Left lung (tissue), 4 donors: ENCODE measurements at regions not wholly inside any gene's neighbourhood (a gene's known extent, or its start where the extent isn't known, plus 50 kb on each side); places are given as distances from the start of the nearest gene placed in this dataset.

Experiments
- ATAC-seq: fragments of 200-7000 bp; cut with Tn5 transposase; one replicate; pipeline ENCODE4 v1.9.1; 2020; ENCODE audit warnings: moderate library complexity
- DNase-seq, 4 donors: peaks; one replicate each; pipeline ENCODE4 v3.0.0-alpha.2; 2013 to 2020
- H3K27ac ChIP-seq, 2 donors: fragments of 200-600 bp; sonication (generic) in 1 of 2; one replicate each; pipeline versions ENCODE4 v1.5.0 to v1.8.0; 2020 to 2021
- H3K27me3 ChIP-seq, 2 donors: fragments of 200-600 bp; sonication (generic) in 1 of 2; one replicate each; pipeline versions ENCODE4 v1.5.0 to v1.8.0; 2020 to 2021
- H3K36me3 ChIP-seq, 2 donors: fragments of 200-600 bp; sonication (generic) in 1 of 2; one replicate each; pipeline versions ENCODE4 v1.5.0 to v1.8.0; 2020 to 2021
- H3K4me1 ChIP-seq, 2 donors: fragments of 200-600 bp; one replicate each; pipeline ENCODE4 v1.8.0; 2021
- H3K4me3 ChIP-seq, 2 donors: fragments of 200-600 bp; sonication (generic) in 1 of 2; one replicate each; pipeline versions ENCODE4 v1.5.0 to v1.8.0; 2020 to 2021; ENCODE audit warnings: mild to moderate bottlenecking in 1 of 2
- H3K9me3 ChIP-seq, 2 donors: fragments of 200-600 bp; sonication (generic) in 1 of 2; one replicate each; pipeline versions ENCODE4 v1.5.0 to v1.8.0; 2020 to 2021
- intact Hi-C, 2 donors: fragments of 100-400 bp; cut with DNase I; formaldehyde crosslinking; loops; one replicate each; pipeline versions ENCODE4 v1.11.2 to v1.14.2; 2022
- TF ChIP-seq, protein P1 (sequence below), 2 donors: fragments of 200-600 bp; sonication (generic) in 1 of 2; IDR thresholded peaks; one replicate each; pipeline versions ENCODE4 v1.5.0 to v1.8.0; 2021; ENCODE audit warnings: antibody characterized with exemption in 2 of 2
- donor health status: DM: no; HTN: yes; CAD: no.
- donor health status: DM: no; HTN: no; CAD: no.

DNA sequence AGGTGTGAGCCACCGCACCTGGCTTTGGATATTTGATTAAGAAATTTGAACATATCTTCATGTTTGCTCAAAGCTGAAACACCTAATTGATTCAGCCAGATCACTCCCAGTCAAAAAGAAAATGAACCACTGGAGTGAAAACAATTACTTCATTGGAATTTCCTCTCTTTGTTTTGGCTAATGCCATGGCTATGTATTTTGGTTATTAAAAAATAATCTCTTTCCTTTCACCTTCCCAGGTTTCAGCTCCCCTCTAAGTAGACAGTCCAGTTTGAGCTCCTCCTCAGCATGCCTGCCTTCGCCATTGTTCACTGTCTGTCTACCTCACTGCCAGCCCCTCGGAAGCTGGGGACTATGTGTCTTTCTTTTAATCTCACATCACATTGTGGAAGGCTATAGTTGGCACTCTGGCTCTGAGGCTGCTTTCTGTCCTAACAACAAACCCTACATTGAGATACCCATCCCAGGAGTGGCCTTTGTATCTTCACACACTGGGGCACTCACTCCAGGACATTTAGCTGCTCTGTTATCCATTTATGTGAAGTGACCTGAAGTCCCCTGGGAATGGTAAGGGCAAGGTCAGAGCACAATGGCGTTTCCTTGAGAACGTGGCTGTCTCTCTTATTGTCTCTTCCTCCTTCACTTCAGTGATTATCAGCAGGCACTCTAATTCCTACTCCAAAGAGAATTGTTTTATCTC, 764.0 kb upstream of the CITED2 start:
- TF ChIP-seq, protein P1, sequence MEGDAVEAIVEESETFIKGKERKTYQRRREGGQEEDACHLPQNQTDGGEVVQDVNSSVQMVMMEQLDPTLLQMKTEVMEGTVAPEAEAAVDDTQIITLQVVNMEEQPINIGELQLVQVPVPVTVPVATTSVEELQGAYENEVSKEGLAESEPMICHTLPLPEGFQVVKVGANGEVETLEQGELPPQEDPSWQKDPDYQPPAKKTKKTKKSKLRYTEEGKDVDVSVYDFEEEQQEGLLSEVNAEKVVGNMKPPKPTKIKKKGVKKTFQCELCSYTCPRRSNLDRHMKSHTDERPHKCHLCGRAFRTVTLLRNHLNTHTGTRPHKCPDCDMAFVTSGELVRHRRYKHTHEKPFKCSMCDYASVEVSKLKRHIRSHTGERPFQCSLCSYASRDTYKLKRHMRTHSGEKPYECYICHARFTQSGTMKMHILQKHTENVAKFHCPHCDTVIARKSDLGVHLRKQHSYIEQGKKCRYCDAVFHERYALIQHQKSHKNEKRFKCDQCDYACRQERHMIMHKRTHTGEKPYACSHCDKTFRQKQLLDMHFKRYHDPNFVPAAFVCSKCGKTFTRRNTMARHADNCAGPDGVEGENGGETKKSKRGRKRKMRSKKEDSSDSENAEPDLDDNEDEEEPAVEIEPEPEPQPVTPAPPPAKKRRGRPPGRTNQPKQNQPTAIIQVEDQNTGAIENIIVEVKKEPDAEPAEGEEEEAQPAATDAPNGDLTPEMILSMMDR (IDR thresholded peaks at IDR 0.05) = no peak
- ATAC-seq (no peak), DNase-seq (no peak)
- Histone ChIP-seq H3K9me3 (peaks cover 0 to 17% of the 10 kb centered on the region in 2 donors), H3K4me3 (no peak overlapping the region), H3K36me3 (no peaks in the 10 kb centered on the region), H3K27me3 (no peaks in the 10 kb centered on the region), H3K4me1 (no peaks in the 10 kb centered on the region), H3K27ac (no peak overlapping the region)
- intact Hi-C loops = no loop called here

GRCh38 chr6:140134224-140134623, 759.8 kb upstream of the CITED2 start:
- DNase-seq (no peak), ATAC-seq (no peak)
- TF ChIP-seq, protein P1 (IDR thresholded peaks at IDR 0.05) = no peak
- Histone ChIP-seq H3K9me3 (peaks cover 0 to 34% of the 10 kb centered on the region in 2 donors), H3K27ac (no peak overlapping the region), H3K27me3 (no peaks in the 10 kb centered on the region), H3K36me3 (no peaks in the 10 kb centered on the region), H3K4me3 (no peak overlapping the region), H3K4me1 (no peaks in the 10 kb centered on the region)
- intact Hi-C loops = no loop called here

DNA sequence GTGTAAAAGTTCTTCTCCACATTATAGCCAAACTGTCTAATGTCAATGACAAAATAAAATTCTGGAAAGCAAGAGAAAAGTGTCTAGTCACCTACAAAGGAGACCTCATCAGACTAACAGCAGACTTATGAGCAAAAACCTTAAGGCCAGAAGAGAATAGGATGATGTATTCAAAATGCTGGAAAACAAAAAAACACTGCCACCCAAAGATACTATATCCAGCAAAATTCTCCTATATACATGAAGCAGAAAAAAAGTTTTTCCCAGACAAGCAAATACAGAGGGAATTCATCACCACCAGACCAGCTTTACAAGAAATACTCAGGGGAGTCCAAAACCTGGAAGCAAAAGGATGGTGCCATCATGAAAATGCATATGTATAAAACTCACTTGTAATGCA, 755.6 kb upstream of the CITED2 start:
- Histone ChIP-seq H3K27ac (no peak overlapping the region), H3K4me3 (no peak overlapping the region), H3K27me3 (no peaks in the 10 kb centered on the region), H3K36me3 (no peaks in the 10 kb centered on the region), H3K4me1 (no peaks in the 10 kb centered on the region), H3K9me3 (peaks cover 0 to 38% of the 10 kb centered on the region in 2 donors)
- ATAC-seq = no peak
- intact Hi-C loops = no loop called here
- TF ChIP-seq, protein P1 (IDR thresholded peaks at IDR 0.05) = no peak
- no peak for DNase-seq

- H3K27ac ChIP-seq = no peak overlapping the region
- no peaks in the 10 kb centered on the region for H3K36me3 ChIP-seq
- no peaks in the 10 kb centered on the region for H3K27me3 ChIP-seq
- ATAC-seq (no peak), DNase-seq (no peak)
- peaks cover 0 to 25% of the 10 kb centered on the region in 2 donors for H3K9me3 ChIP-seq
- H3K4me3 ChIP-seq = no peak overlapping the region
- TF ChIP-seq, protein P1 (IDR thresholded peaks at IDR 0.05) = no peak
- intact Hi-C loops = no loop called here
- no peaks in the 10 kb centered on the region for H3K4me1 ChIP-seq
These were observed 750.0 kb upstream of the CITED2 start for GRCh38 chr6:140124498-140124897.

DNA sequence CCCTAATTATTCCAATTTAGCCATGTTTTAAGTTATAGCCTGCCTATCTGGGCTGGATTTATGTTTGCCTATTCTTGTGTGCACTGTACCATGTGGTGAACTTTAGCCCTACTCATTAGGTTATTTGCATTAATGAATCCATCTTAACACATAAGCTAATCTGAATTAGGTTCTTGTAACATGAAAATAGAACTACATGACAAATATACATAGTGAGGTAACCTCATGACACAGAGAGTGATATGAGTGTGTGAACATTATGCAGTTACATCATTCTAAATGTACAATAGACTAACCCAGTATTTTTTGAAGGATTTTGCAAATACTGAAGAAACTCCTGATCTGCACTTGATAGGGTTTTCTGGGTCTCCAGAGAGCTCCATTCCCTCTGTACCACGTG, 733.7 kb upstream of the CITED2 start:
- ATAC-seq (no peak), DNase-seq (no peak)

More for the DNA sequence above, 733.7 kb upstream of the CITED2 start:
- no peaks in the 10 kb centered on the region for H3K9me3 ChIP-seq
- no peak overlapping the region for H3K27ac ChIP-seq
- H3K27me3 ChIP-seq = no peaks in the 10 kb centered on the region
- TF ChIP-seq, protein P1 (IDR thresholded peaks at IDR 0.05) = no peak
- no peak overlapping the region for H3K4me3 ChIP-seq
- H3K36me3 ChIP-seq = no peaks in the 10 kb centered on the region
- H3K4me1 ChIP-seq = no peaks in the 10 kb centered on the region
- intact Hi-C loops = no loop called here
